ENCODE measurements at regions not wholly inside any gene's neighbourhood (a gene's known extent, or its start where the extent isn't known, plus 50 kb on each side); places are given as distances from the start of the nearest gene placed in this dataset.

- no peak for TF ChIP-seq CTCF (tag by site-specific recombination; IDR thresholded peaks at IDR 0.05)
- TF ChIP-seq KLF1 (tag by site-specific recombination; IDR thresholded peaks at IDR 0.05) = no peak
- TF ChIP-seq ZBTB8A (tag by site-specific recombination; IDR thresholded peaks at IDR 0.05) = no peak
- TF ChIP-seq ZNF692 (tag by site-specific recombination; IDR thresholded peaks at IDR 0.05) = no peak
- no peak for TF ChIP-seq TCF7L2 (IDR thresholded peaks at IDR 0.05; ENCODE audit: borderline replicate concordance, low read depth, low read length)
- no peak for TF ChIP-seq ZSCAN5A (tag by site-specific recombination; IDR thresholded peaks at IDR 0.05)
- no peak for TF ChIP-seq ZNF837 (tag by site-specific recombination; IDR thresholded peaks at IDR 0.05)
- TF ChIP-seq REST (tag by site-specific recombination; IDR thresholded peaks at IDR 0.05) = no peak
- TF ChIP-seq ZNF350 (tag by site-specific recombination; IDR thresholded peaks at IDR 0.05) = no peak
Observed at GRCh38 chr10:65112573-65112972, 1591.4 kb downstream of the REEP3 start.
